Upper lobe of left lung (tissue), 4 donors: ENCODE measurements at regions not wholly inside any gene's neighbourhood (a gene's known extent, or its start where the extent isn't known, plus 50 kb on each side); places are given as distances from the start of the nearest gene placed in this dataset.
"Not testable (repeated sequence)": the region's sequence is repeated elsewhere in the genome, so short reads cannot be mapped to it uniquely, and the experiment has no call there.

Source experiments
- CTCF ChIP-seq, 6 experiments: fragments of 450-650 bp in 4 of 6; fragments of 200-600 bp in 2 of 6; sonication (generic) in 2 of 6; IDR thresholded peaks; one replicate each; pipeline ENCODE4 v1.5.1; 2016 to 2019; ENCODE audit warnings: antibody characterized with exemption in 6 of 6
- EP300 ChIP-seq, 4 donors: sonication (generic); formaldehyde crosslinking; IDR thresholded peaks; one replicate each; pipeline ENCODE4 v1.5.1; 2017; ENCODE audit warnings: antibody characterized with exemption in 4 of 4, control low read depth in 2 of 4
- POLR2A ChIP-seq, 4 donors: fragments of 450-650 bp; IDR thresholded peaks; one replicate each; pipeline ENCODE4 v1.5.1; 2016 to 2017; ENCODE audit warnings: antibody characterized with exemption in 4 of 4, mild to moderate bottlenecking in 2 of 4
- POLR2AphosphoS5 ChIP-seq, 2 donors: sonication (generic); formaldehyde crosslinking; IDR thresholded peaks; one replicate each; pipeline ENCODE4 v1.5.1; 2017; ENCODE audit warnings: antibody characterized with exemption in 2 of 2

- TF ChIP-seq CTCF, EP300, POLR2AphosphoS5, POLR2A (IDR thresholded peaks at IDR 0.05): not testable (repeated sequence)
Observed at GRCh38 chr9:90694187-90694586, 51.6 kb upstream of the DIRAS2 start.
